SJSA1 (cell line): ENCODE measurements at regions not wholly inside any gene's neighbourhood (a gene's known extent, or its start where the extent isn't known, plus 50 kb on each side); places are given as distances from the start of the nearest gene placed in this dataset.
"Not testable (repeated sequence)": the region's sequence is repeated elsewhere in the genome, so short reads cannot be mapped to it uniquely, and the experiment has no call there.

Experiments used
- DNase-seq, 2 experiments: peaks; one replicate each; pipeline ENCODE4 v3.0.0-alpha.2; 2015 to 2020; ENCODE audit warnings: low spot score in 2 of 2, low read depth in 1 of 2
- H3K27ac ChIP-seq: fragments of 250-450 bp; sonication (Bioruptor Pico); 2 replicates; pipeline ENCODE4 v1.5.1; 2020; ENCODE audit warnings: mild to moderate bottlenecking, moderate library complexity
- H3K27me3 ChIP-seq: fragments of 250-450 bp; sonication (Bioruptor Pico); replicated peaks from 2 replicates; pipeline ENCODE4 v1.5.1; 2020; ENCODE audit warnings: mild to moderate bottlenecking, moderate library complexity
- H3K36me3 ChIP-seq: fragments of 250-450 bp; sonication (Bioruptor Pico); 2 replicates; pipeline ENCODE4 v1.5.1; 2020; ENCODE audit warnings: mild to moderate bottlenecking
- H3K4me1 ChIP-seq: fragments of 250-450 bp; sonication (Bioruptor Pico); replicated peaks from 2 replicates; pipeline ENCODE4 v1.6.1; 2021; ENCODE audit warnings: mild to moderate bottlenecking
- H3K4me3 ChIP-seq: fragments of 250-450 bp; sonication (Bioruptor Pico); 2 replicates; pipeline ENCODE4 v1.5.1; 2020; ENCODE audit warnings: mild to moderate bottlenecking
- H3K9me3 ChIP-seq: fragments of 250-450 bp; sonication (Bioruptor Pico); replicated peaks from 2 replicates; pipeline ENCODE4 v1.5.1; 2020; ENCODE audit warnings: mild to moderate bottlenecking

DNA sequence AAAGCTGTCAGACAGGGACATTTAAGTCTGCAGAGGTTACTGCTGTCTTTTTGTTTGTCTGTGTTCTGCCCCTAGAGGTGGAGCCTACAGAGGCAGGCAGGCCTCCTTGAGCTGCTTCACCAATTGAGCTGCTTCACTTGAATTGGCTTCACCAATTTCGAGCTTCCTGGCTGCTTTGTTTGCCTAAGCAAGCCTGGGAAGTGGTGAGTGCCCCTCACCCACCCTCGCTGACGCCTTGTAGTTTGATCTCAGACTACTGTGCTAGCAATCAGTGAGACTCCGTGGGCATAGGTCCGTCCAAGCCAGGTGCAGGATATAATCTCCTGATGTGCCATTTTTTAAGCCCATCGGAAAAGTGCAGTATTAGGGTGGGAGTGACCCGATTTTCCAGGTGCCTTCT lies 179.7 kb downstream of the TRIM51G start:
- not testable (repeated sequence) for H3K9me3 ChIP-seq, H3K27ac ChIP-seq, H3K36me3 ChIP-seq, H3K4me1 ChIP-seq, H3K27me3 ChIP-seq, H3K4me3 ChIP-seq
- peak in 1 of 2 experiments; percentile 18 for DNase-seq
